ENCODE measurements at regions not wholly inside any gene's neighbourhood (a gene's known extent, or its start where the extent isn't known, plus 50 kb on each side); places are given as distances from the start of the nearest gene placed in this dataset.

DNA sequence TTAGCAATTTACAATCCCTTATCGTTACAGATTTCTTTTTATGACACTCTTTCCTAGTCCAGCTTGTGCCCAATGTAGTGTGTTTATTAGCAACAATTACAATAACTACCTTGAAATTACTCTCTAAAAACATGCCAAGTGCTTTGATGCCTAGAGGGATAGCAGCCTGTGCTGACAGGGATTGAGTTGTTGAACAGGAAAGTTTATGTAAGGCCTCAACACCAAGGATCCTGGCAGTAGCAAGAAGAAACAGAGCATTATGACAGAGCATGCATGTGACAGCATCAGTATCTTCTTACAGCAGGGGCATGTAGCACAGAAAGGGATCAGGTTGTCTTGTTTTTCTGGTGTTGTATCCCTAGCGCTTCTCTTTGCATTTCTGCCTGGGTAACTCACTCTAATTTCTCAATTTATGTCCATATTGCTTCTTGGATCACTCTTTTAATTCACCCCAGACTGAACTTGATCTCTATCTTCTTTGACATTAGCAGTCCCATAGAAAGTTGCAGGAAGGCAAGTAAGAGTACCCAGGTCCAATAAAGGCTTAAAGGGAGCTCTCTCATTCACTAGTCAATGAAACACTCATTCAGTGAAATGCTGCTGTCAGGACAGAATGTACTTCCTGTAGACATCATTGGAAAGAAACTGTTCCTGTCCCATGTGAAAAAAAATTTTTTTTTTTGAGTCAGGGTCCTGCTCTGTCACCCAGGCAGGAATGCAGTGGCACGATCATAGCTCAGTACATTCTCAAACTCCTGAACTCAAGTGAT, 220.0 kb upstream of the GRIP1 start:
- no peaks in the 10 kb centered on the region for H3K36me3 ChIP-seq (replicated peaks)
- no peaks in the 10 kb centered on the region for H3K27me3 ChIP-seq (replicated peaks)
- no peak overlapping the region for H3K27ac ChIP-seq
- TF ChIP-seq CTCF (IDR thresholded peaks at IDR 0.05; ENCODE audit: low read depth, low read length, missing control alignments) = no peak
- DNase-seq = no peak
- no peak overlapping the region for H3K4me3 ChIP-seq (ENCODE audit: low read depth, low read length)
- in situ Hi-C loops (cut with HindIII; ENCODE audit: low pct_ligation_motif_present, low sequenced_read_pairs) = no loop called here

- no peak for TF ChIP-seq CTCF (IDR thresholded peaks at IDR 0.05; ENCODE audit: low read depth, low read length, missing control alignments)
- H3K36me3 ChIP-seq (replicated peaks) = no peaks in the 10 kb centered on the region
- H3K27ac ChIP-seq = no peak overlapping the region
- no peak overlapping the region for H3K4me3 ChIP-seq (ENCODE audit: low read depth, low read length)
- no peaks in the 10 kb centered on the region for H3K27me3 ChIP-seq (replicated peaks)
- DNase-seq = no peak
- in situ Hi-C loops (cut with HindIII; ENCODE audit: low pct_ligation_motif_present, low sequenced_read_pairs) = no loop called here
Observed at GRCh38 chr12:66899588-66899987, 220.7 kb upstream of the GRIP1 start.

GRCh38 chr12:66900616-66901015, 221.7 kb upstream of the GRIP1 start:
- DNase-seq = no peak
- in situ Hi-C loops (cut with HindIII; ENCODE audit: low pct_ligation_motif_present, low sequenced_read_pairs) = no loop called here
- no peak for TF ChIP-seq CTCF (IDR thresholded peaks at IDR 0.05; ENCODE audit: low read depth, low read length, missing control alignments)

GRCh38 chr12:66901138-66901932, 222.5 kb upstream of the GRIP1 start:
- Histone ChIP-seq H3K36me3 (replicated peaks) (no peaks in the 10 kb centered on the region), H3K4me3 (ENCODE audit: low read depth, low read length) (no peak overlapping the region), H3K27me3 (replicated peaks) (no peaks in the 10 kb centered on the region), H3K27ac (no peak overlapping the region)
- DNase-seq = no peak
- TF ChIP-seq CTCF (IDR thresholded peaks at IDR 0.05; ENCODE audit: low read depth, low read length, missing control alignments) = no peak
- in situ Hi-C loops (cut with HindIII; ENCODE audit: low pct_ligation_motif_present, low sequenced_read_pairs) = no loop called here

More at GRCh38 chr12:66900616-66901015, 221.7 kb upstream of the GRIP1 start:
- no peaks in the 10 kb centered on the region for H3K36me3 ChIP-seq (replicated peaks)
- no peak overlapping the region for H3K27ac ChIP-seq
- no peaks in the 10 kb centered on the region for H3K27me3 ChIP-seq (replicated peaks)
- H3K4me3 ChIP-seq (ENCODE audit: low read depth, low read length) = no peak overlapping the region

DNA sequence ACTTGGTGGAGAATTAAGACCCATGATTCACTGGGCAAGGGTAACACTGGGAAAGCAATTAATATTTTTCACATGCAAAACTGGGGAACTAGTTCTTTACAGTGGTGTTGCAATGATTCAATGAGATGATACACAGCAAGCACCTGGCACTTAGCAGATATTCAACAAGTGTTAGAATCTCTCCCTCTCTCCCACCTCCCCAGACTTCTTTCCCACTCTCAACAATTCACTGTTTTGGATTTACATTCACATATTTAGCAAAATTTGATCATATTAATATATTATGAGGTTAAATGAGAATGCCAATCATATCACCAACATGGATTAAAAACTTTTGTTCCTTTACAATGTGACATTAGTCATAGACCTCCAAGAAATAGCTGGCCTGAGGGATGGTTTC, 223.1 kb upstream of the GRIP1 start:
- in situ Hi-C loops (cut with HindIII; ENCODE audit: low pct_ligation_motif_present, low sequenced_read_pairs) = no loop called here
- no peak for TF ChIP-seq CTCF (IDR thresholded peaks at IDR 0.05; ENCODE audit: low read depth, low read length, missing control alignments)
- H3K4me3 ChIP-seq (ENCODE audit: low read depth, low read length) = no peak overlapping the region
- H3K27me3 ChIP-seq (replicated peaks) = no peaks in the 10 kb centered on the region
- no peak overlapping the region for H3K27ac ChIP-seq
- no peak for DNase-seq
- H3K36me3 ChIP-seq (replicated peaks) = no peaks in the 10 kb centered on the region

All from brain microvascular endothelial cell (primary cell).